Fibroblast of skin of right quadriceps (primary cell): ENCODE measurements at regions not wholly inside any gene's neighbourhood (a gene's known extent, or its start where the extent isn't known, plus 50 kb on each side); places are given as distances from the start of the nearest gene placed in this dataset.
"Not testable (repeated sequence)": the region's sequence is repeated elsewhere in the genome, so short reads cannot be mapped to it uniquely, and the experiment has no call there.

Source experiments
- DNase-seq: peaks from one replicate; pipeline ENCODE4 v3.0.0-alpha.2; 2013

DNA sequence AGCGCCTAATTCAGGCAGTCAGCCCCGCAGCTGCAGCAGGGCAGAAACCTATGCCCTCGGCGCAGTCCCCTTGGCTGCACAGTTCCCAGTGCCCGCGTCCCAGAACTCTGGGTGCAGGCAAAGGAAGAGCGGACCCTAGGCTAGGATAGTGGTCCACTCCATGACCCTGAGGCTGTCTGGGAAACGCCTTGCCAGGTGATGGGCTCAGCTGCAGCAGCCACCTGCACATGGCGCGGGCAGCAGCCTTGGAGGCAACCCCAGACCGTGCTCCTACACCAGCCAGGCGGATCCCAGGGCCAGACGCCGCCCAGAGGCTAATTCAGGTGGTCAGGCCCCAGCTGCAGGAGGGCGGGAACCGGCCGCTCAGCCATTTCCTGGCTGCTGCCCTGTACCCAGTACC is 83.0 kb downstream of the POTEC start:
- DNase-seq, result not testable (repeated sequence)

DNA sequence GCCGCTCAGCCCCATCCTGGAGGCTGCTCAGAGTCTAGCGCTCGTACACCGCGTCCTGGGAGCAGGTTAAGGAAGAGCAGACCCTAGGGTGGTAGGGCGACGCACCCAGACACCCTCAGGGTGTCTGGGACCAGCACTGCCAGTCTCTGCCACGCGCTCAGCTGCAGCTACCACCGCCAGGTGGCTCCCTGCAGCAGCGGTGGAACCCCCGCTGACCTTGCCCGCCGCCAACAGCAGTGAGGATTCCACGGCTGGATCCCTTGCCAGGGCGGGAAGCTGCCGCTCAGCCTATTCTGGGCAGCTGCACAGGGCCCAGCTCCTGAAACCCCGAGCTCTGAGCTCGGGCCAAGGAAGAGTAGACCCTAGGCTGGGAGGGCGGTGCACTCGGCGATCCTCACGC is 83.6 kb downstream of the POTEC start:
- DNase-seq, result not testable (repeated sequence)

DNA sequence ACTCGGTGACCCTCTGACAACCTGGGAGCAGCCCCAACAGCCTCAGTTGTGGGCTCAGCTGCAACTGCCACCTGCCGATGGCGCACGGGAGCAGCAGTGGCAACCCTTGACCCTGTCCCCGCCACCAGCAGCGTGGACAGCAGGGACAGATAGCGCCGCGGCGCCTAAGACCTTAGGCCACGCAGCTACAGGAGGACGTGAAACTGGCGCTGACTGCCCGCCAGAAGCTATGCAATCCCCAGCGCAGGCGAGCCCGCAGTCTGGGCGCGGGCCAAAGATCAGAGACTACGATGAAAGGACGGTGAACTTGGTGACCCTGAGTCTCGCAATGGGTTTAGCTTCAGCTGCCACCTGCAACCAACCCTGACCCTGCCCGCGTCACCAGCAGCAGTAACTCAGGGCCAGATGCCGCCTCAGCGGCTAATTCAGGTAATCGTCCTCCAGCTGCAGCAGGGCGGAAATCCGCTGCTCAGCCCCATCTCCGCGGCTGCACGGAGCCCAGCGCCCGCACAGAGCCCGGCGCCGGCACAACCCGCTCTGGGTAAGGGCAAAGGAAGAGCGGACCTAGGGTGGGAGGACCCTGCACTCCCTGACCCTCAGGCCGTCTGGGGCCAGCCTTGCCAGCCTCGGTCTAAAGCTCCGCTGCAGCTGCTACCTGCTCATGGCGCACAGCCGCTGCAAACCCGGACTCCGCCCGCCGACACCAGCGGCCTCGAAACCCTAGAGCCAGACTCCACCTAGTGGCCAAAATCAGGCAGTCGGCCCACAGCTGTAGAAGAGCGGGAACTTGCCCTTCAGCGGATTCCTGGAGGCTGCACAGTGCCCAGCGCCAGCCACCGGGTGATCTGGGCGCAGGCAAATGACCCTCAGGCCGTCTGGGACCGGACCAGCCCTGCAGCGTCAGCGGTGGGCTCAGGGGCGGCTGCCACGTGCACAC is 85.1 kb downstream of the POTEC start:
- DNase-seq, result not testable (repeated sequence)

DNA sequence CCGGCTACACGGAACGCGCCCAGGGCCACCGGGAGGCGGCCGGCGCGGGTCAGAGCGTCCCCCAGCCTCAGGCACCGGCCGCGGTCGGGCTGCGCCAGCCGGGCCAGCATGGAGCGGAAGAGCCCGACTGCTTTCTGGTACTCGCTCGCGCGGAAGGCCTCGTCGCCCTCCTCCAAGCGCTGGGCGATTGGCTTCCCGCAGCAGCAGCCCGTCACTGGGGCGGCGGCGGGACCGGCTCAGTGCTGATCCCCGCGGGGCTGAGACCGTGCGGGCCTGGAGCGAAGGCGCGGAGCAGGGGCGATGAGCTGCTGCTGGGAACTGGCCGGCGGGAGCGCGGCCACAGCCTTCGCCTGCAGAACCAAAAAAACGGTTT is 92.8 kb downstream of the POTEC start:
- not testable (repeated sequence) for DNase-seq

DNA sequence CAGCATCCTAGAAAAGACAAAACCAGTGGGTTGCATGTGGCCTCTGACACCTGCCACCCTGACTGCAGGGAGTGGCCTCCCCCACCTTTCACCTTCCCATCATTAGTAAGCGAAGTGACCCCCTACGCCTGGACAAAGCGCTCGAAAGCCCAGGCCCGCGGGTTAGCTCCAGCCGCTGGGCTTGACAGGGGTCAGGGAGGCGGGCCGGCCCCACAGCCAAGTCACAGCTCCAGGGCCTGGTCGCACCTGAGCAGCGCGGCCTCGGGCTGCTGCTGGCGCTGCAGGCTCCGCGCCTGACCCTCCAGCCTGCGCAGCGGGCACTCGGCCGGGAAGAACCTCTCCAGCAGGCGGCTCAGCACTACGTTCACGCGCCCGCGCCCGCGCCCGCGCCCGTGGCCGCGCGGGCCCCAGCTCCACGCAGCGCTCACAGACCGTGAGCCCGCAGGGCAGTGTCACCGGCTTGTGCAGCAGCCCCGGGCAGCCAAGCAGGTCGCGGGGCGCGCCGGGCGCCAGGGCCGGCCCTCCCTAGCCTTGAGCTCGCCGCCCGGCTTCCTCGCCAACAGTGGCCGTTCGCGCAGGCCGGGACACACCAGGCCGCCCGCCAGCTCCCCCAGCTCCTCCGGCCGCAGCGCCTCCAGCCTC is 93.3 kb downstream of the POTEC start:
- DNase-seq, result not testable (repeated sequence)

DNA sequence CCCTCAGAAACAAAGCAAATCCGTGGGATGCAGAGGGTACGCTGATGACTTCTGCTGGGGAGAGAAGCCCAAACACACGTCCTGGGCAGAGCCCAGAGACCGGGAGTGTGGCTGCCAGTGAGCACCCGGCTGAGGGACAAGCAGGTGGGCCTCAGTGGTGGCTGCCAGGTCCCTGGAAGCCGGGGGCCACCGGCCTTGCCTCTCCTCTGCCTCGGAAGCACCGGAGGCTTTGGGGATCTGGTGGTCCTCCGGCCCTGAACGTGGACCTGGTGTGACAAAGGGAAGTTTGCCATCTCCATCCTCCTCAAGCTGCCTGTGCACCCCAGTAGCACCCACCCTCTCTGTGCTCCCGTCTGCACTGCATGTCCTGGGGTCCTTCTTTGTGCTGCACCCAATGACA is 94.3 kb downstream of the POTEC start:
- not testable (repeated sequence) for DNase-seq

DNA sequence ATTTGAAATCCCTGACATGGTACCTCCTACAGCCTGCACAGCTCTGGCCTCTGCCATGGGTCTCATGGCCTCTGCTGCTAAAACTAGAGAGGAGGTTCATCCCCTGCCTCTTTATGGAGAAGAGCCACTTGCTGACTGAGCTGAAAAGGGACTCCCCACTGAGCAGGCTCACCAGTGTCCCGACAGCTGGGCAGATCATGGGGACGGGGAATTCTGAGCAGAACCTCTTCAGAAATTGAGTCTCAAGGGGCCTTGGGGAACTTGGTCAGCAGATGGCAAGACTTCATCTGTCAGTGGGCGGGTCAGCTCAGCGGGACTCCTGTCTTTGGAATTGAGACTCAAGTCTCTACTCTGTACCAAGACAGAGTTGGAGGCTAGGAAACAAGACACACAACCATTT is 95.7 kb downstream of the POTEC start:
- not testable (repeated sequence) for DNase-seq

DNA sequence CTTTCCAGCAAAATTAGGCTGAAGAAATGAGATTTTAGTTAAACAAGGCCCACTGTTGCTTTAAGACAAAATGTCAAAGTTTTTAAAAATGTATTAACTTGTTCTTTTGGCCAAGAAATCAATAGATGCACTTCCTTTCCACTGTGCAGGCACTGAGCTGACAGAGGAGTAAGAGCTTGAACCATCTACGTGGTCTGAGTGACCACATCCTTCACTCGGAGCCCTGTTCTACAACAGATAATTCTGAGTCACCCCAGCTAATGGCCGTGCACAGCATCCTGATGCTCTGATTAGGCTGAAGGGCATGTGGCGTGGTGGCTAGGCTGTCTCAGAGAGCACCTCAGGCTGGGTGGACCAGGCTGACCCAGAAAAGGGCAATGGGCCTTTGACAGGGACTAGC is 107.9 kb downstream of the POTEC start:
- DNase-seq, result not testable (repeated sequence)

DNA sequence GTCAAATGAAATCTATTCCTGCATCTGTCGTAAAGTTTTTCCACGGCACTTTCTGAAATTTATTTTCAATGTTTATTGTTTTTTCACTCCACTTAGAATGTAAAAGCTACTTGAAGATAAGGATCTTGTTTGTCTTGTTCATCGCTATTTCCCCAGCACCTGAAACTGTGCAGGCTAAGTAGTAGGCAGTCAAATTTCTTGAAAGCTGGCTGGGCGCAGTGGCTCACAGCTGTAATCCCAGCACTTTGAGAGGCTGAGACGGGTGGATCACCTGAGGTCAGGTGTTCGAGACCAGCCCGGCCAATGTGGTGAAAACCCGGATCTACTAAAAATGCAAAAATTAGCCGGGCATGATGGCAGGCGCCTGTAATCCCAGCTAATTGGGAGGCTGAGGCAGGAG is 111.0 kb downstream of the POTEC start:
- DNase-seq, result not testable (repeated sequence)

DNA sequence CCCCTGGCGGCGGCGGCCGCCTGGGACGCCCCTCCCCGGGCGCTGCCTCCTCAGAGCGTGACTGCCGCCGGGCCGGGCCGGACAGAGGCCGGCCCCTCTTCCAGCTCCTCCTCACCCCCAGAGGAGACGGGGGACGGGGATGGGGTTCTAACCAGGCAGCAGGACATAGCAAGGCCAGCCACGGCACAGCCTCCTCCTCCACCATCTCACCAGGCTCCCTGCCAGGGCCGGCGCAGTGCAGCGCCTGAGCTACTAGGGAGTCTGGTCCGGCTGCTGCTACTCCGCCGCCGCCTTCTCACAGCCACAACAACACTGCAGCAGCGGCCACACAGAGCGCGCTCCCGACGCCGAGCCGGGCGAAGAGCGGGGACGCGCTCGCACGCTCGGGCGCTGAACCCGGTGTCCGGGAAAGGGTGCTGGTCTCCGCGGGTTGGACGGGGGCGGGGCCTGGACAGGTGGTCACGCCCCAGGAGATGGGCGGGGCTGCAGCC is 112.3 kb downstream of the POTEC start:
- DNase-seq, result not testable (repeated sequence)

DNA sequence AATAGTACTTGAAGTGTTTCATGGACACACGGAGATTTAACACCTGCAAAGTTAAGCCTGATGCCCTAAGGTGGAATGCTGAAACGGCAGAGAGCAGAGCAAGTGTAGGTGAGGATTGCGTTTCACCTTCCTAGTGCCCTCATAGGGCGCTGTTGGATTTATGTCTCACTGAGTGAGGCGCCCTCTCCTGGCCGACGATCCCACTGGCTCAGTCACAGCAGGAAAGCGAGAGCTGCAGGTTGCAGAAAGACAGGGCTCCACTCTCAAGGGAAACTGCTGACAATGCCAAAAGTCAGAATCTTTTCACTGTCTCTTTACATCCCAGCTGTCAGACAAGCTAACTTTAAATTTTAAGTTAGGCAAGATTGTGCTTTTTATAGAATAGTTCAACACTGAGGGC is 127.6 kb downstream of the POTEC start:
- DNase-seq, result not testable (repeated sequence)

DNA sequence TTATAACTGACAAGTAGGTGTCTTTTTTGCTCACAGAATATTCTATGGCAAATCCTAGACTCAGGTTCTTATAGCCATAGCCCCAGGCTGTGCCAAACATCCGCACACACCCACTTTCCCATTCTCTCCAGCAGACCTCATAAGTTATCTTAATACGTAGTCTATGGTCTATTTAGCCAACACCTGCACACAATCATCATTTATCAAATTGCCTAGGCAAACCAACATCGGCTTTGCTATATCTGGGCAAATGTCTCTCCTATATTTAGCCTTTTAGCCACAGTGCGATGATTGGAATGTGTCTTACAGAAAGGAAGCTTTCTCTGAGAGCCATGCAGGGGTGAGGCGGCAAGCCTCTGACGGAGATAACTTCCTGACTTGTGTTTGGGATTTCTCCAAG is 128.0 kb downstream of the POTEC start:
- not testable (repeated sequence) for DNase-seq

DNA sequence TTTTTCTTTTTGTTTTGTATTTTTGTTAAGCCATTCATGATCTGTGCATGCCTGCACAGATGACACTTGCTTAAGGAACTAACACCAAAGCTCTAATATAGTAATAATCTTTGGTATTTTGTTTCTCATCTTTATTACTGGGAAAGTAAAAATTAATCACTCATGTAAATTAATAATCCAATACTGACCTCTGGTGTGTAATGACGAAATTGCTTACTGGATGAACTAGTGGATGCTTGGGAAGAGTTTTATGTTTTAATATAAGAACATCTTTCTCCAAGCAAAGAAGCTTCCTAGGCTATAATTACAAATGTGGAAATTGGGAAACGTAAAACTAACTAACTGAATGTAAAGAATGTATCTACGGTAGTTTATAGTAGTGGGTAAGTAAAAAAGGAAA is 147.9 kb downstream of the POTEC start:
- not testable (repeated sequence) for DNase-seq

DNA sequence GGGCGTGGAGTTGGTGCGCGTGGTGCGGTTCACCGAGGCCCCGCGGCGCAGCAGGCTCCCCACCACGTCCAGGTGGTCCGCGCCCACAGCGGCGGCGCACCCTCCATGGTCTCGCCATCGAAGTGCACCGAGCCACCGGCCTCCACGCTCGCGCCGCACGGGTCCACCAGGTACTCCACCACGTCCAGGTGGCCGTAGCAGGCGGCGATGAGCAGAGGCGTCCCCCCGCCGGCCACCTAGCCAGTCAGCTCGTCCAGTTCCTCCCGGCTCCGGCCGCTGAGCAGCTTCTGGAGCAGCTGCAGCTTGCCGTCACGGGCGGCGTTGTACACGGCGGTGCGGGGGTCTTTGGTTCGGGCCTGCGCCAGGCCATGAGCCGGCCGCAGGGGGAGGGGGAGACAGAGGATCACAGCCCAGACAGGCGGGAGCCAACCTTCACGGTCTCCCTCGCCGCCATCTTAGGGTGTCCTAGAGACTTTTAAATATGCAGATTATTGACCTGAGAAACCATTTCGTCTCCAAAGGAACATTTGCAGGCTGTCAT is 149.8 kb downstream of the POTEC start:
- DNase-seq, result not testable (repeated sequence)

DNA sequence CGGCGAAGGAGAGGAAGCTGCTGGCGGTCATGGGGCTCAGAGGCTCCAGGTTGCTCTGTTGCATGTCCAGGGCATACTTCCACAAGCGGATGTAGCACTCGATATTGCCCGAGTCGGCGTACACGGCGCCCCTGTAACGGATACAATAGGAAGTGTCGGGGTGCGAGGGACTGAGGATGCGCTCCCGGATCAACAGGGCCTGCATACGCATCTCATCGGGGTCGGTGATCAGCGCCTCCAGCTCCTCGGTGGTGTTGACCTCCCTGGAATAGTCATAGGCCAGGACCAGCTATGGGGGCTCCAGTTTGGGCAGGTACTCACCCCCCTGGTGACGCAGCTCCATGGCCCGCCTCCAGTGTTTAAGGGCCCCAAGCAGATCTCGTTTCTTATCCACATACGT is 150.8 kb downstream of the POTEC start:
- not testable (repeated sequence) for DNase-seq

DNA sequence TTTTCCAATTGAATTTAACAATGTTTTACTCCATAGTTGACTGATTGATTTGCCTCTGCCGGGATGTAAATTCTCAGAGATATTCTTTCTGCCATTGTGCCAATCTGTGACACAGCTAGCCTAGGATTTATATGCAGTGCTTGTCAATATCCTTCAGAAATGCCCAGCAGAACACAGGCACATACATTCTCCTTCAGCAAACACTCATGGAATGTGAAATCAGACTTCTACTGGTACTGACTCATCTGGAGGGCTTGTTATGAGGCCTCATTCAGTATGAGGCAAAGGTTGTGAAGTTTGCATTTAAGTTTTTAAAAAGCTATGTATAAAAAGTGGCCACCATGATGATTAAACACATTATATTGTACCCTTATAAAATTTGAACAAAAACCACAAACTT is 158.4 kb downstream of the POTEC start:
- not testable (repeated sequence) for DNase-seq

DNA sequence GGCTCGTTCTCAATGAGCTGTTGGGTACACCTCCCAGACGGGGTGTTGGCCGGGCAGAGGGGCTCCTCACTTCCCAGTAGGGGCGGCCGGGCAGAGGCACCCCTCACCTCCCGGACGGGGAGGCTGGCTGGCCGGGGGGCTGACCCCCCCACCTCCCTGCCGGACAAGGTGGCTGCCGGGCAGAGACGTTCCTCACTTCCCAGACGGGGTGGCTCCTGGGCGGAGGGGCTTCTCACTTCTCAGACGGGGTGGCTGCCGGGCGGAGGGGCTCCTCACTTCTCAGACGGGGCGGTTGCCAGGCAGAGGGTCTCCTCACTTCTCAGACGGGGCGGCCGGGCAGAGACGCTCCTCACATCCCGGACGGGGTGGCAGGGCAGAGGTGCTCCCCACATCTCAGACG is 160.7 kb downstream of the POTEC start:
- not testable (repeated sequence) for DNase-seq

DNA sequence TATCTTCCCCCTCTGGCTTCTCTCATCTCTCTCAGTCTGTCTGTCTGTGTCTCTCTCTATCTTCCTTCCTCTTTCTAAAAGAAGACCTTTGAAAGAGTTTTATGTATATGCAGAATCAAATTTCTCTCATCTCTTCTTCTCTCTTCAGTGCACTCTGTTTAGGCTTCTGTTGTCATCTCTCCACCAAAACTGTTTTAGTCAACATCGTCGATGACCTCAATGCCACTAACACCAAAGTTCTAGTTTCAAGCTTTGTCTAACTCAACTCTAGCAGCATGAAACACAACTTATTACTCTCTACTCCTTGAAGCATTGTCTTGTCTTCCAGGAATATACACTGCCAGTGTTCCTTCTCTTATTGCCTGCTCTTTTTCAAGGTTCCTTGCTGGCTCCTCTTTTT is 163.9 kb downstream of the POTEC start:
- DNase-seq, result not testable (repeated sequence)

DNA sequence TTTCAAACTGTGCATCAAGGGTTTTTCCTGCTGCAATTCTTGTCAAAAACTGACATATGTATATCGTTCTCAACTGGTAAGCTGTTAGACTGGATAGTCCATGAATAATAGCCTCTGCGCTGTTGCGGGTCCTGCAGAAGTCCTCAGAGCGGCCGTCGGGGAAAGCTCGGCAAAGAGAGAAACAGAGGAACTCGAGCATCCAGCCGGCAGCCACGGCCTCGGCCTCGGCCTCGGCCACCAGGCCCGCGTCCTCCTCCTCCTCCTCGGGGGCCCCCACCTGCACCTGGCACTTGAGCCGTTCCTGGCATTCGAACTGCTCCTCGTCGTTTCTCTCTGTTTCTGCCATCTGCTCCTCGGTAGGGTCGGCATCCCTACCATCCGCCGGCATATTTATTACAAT is 165.0 kb downstream of the POTEC start:
- not testable (repeated sequence) for DNase-seq

DNA sequence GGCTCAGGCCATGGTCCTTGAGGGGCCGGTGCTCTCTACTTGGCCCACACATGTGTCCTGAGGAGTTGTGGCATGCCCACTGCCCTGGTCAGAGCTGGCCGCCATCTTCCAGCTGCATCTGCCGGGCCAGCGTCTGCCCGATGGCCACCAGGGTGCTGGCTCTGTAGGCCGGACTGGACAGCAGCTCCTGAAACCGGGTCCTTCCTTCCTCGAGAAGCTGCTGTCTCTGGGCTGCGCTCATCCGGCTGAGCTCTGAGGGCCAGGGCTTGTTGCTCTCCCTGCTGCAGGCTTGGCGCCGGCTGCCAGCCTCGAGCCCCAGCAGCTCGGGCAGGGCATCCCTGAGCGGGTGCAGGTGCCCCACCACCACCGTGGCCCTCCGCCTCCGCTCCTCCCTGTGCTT is 182.1 kb downstream of the POTEC start:
- not testable (repeated sequence) for DNase-seq

DNA sequence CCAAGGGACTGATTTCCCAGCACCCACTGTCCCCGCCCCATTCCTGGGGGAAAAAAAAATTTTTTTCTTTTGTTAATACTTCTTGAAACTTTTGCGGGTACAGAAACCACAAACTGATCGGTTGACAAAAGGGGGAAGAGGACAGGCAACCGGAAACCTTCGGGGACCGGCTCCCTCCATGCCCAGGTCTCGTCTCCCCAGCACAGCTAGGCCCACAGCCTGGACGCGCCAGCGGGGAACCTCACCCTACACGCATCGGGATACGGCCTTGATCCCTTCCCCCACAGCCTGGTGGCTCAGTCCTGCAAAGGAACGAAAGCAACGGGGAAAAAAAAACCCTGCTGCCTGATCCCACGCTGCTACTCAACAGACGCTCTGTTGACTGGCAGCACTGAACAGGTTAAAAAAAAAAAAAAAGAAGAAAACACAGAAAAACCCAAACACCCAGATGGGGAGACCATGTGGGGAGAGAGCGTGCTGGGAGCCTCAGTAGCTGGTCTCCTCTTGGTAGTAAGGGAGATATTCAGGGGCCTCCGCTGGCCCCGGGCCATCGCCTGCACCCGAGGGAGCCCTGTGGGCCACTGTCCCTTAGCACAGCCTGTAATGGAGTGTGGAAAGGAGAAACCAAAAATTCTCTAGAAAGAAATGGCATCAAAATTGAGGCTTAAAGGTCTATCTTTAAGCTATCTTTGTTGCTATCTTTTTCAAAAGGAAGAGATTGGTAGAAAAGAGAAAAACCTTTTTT is 185.7 kb downstream of the POTEC start:
- DNase-seq, result not testable (repeated sequence)

DNA sequence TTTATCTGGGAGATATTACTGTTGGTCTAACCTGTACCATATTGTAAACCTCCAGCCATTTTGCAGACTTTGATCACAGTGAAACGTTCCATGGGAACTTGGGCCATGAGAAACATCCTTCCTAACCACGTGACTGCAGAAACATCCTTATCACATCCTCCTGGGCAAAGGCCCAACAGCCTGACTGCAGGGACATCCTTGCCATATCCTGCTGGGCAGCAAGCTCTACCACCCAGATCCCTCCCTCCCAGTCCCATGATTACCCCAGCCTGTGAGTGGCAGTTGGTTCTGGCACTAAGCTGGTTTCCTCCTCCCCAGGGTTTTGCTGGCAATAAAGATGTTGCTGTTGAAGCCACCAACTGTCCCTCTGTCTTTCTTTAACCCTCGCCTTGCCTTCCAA is 201.2 kb downstream of the POTEC start:
- not testable (repeated sequence) for DNase-seq

DNA sequence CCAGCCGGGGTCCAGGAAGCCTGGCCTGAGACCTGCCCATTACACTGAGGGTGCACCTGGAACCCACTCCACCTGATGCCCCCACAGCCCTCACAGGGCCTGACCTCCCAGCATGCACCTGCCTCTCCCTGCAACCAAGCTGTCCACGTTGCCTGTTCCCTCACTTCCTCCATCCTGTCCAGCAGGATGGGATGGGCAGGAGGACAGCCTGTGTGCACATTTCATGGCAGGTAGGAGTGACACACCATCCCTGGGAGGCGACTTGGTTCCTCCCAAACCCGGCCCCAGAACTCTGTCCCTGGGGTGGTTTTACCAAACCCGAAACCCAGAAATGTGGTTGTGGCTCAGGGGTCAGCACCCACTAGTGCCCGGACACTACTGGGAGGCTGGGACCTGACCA is 203.8 kb upstream of the ZNF519 start:
- DNase-seq, result not testable (repeated sequence)
